Loucy (cell line): ENCODE measurements at regions not wholly inside any gene's neighbourhood (a gene's known extent, or its start where the extent isn't known, plus 50 kb on each side); places are given as distances from the start of the nearest gene placed in this dataset.
A peak's percentile ranks its signal among the peaks of the same experiment; 100 is the strongest.

Experiments
- H2AFZ ChIP-seq: fragments of 200-600 bp; sonication (generic); 2 replicates; pipeline ENCODE4 v1.6.0; 2016; ENCODE audit warnings: antibody characterized with exemption, mild to moderate bottlenecking, low read length, moderate library complexity
- H3F3A ChIP-seq: fragments of 200-600 bp; 2 replicates; pipeline ENCODE4 v1.6.0; 2016; ENCODE audit warnings: antibody characterized with exemption, low read depth, mild to moderate bottlenecking
- H3K27me3 ChIP-seq: fragments of 200-600 bp; sonication (generic); 2 replicates; pipeline ENCODE4 v1.6.1; 2014; ENCODE audit warnings: low read length, mild to moderate bottlenecking; ENCODE audit not compliant: insufficient read depth, poor library complexity, severe bottlenecking
- H3K36me3 ChIP-seq: fragments of 200-600 bp; sonication (generic); 2 replicates; pipeline ENCODE4 v1.6.1; 2016; ENCODE audit warnings: low read length; ENCODE audit not compliant: insufficient read depth
- H3K4me1 ChIP-seq: fragments of 200-600 bp; sonication (generic); 2 replicates; pipeline ENCODE4 v1.5.1; 2014; ENCODE audit warnings: low read length, mild to moderate bottlenecking; ENCODE audit not compliant: insufficient read depth, poor library complexity, severe bottlenecking
- H3K4me2 ChIP-seq: fragments of 200-600 bp; sonication (generic); 2 replicates; pipeline ENCODE4 v1.6.0; 2014; ENCODE audit warnings: antibody characterized with exemption, low read length, low read depth, mild to moderate bottlenecking; ENCODE audit not compliant: poor library complexity, severe bottlenecking
- H3K4me3 ChIP-seq: fragments of 200-600 bp; sonication (generic); 2 replicates; pipeline ENCODE4 v1.5.1; 2014; ENCODE audit warnings: low read length, mild to moderate bottlenecking, mixed read lengths; ENCODE audit not compliant: poor library complexity, severe bottlenecking
- H3K79me2 ChIP-seq: fragments of 200-600 bp; sonication (generic); 2 replicates; pipeline ENCODE4 v1.6.1; 2014; ENCODE audit warnings: low read length; ENCODE audit not compliant: insufficient read depth
- H3K9ac ChIP-seq: fragments of 200-600 bp; sonication (generic); 2 replicates; pipeline ENCODE4 v1.6.0; 2014; ENCODE audit warnings: mild to moderate bottlenecking, low read depth, low read length, moderate library complexity; ENCODE audit not compliant: poor library complexity, severe bottlenecking
- H3K9me2 ChIP-seq: fragments of 200-600 bp; sonication (generic); replicated peaks from 2 replicates; pipeline ENCODE4 v1.6.1; 2016; ENCODE audit warnings: low read depth, low read length, mixed read lengths
- H3K9me3 ChIP-seq: fragments of 200-600 bp; sonication (generic); 2 replicates; pipeline ENCODE4 v1.6.1; 2014; ENCODE audit warnings: mild to moderate bottlenecking, antibody characterized with exemption, low read length, low read depth; ENCODE audit not compliant: insufficient read depth
- H4K20me1 ChIP-seq: fragments of 200-600 bp; sonication (generic); 2 replicates; pipeline ENCODE4 v1.6.0; 2014; ENCODE audit warnings: antibody characterized with exemption, low read length, mild to moderate bottlenecking; ENCODE audit not compliant: insufficient read depth, poor library complexity, severe bottlenecking
- CTCF ChIP-seq: fragments of 200-600 bp; sonication (generic); conservative IDR thresholded peaks from 2 replicates; pipeline ENCODE4 v1.5.1; 2014; ENCODE audit warnings: mild to moderate bottlenecking, antibody characterized with exemption, low read length
- EZH2phosphoT487 ChIP-seq: fragments of 200-600 bp; IDR thresholded peaks from 2 replicates; pipeline ENCODE4 v1.6.1; 2018; ENCODE audit warnings: antibody characterized with exemption, mild to moderate bottlenecking, moderate library complexity, borderline replicate concordance

DNA sequence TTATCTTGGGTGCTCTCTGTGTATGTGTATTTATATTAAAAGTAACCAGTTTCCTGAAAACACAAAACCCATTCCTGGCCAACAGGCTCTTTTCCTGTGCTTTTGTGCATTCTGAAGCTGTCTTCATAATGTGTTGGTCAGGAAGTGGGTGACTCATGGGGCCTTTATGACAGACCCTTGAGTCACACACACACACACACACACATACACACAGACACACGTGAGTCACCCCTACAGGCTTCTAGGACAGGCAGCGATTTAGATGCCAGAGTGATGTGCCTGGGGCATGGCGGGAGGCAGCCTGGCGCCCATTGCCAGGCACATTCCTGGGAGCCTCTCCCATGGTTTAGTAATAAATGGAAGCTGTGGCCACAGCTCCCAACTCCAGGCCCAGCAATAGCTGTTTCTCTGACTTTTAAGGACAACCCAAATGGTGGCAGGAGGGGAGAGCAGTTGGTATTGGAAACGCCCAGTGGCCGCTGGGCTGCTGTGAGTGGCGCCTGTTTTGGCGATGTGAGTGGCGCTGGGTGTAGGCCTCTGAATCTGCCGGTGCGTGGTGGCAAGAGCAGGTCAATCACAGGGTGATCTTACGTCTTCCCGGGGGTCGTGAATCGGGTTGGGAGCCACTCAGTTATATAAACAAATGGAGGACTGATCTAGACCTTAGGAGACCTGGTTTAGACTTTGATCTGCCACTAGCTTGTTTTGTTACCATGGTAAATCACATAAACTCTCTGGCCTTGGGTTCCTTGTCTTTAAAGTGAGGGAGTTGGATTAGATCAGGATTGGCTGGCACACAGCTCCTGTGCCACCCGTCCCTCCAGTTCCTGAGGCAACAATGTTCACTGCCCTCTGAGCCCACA, 150.7 kb upstream of the DLX2 start:
- H4K20me1 ChIP-seq: no peaks in the 10 kb centered on the region
- peak overlapping the region; percentile 25 for H3K4me3 ChIP-seq
- peak overlapping the region; percentile 61 for H3K4me2 ChIP-seq
- H3K79me2 ChIP-seq: no peaks in the 10 kb centered on the region
- no peaks in the 10 kb centered on the region for H3K9me3 ChIP-seq
- 0 out of 2 replicates have a peak, but pooled peaks cover 4% of the 10 kb centered on the region for H3F3A ChIP-seq
- no peak overlapping the region for H2AFZ ChIP-seq
- no peaks in the 10 kb centered on the region for H3K36me3 ChIP-seq
- peak overlapping the region; percentile 50 for H3K9ac ChIP-seq
- peaks cover 58% of the 10 kb centered on the region for H3K4me1 ChIP-seq
- H3K9me2 ChIP-seq: no peaks in the 10 kb centered on the region
- TF ChIP-seq CTCF (no peak), EZH2phosphoT487 (no peak)
- no peaks in the 10 kb centered on the region for H3K27me3 ChIP-seq

- Histone ChIP-seq H3K9me2 (no peaks in the 10 kb centered on the region), H3K27me3 (no peaks in the 10 kb centered on the region), H3K9ac (no peak overlapping the region), H3K36me3 (no peaks in the 10 kb centered on the region), H2AFZ (no peak overlapping the region), H3K9me3 (no peaks in the 10 kb centered on the region), H3K4me2 (no peak overlapping the region), H3K4me1 (peaks cover 26% of the 10 kb centered on the region), H4K20me1 (no peaks in the 10 kb centered on the region), H3K79me2 (no peaks in the 10 kb centered on the region), H3K4me3 (no peak overlapping the region), H3F3A (0 out of 2 replicates have a peak, but pooled peaks cover 4% of the 10 kb centered on the region)
- TF ChIP-seq CTCF: no peak
- no peak for TF ChIP-seq EZH2phosphoT487
Observed at GRCh38 chr2:172256886-172257285, 154.2 kb upstream of the DLX2 start.

- H3K4me3 ChIP-seq: no peak overlapping the region
- H3K36me3 ChIP-seq: no peaks in the 10 kb centered on the region
- H3K9ac ChIP-seq: no peak overlapping the region
- no peaks in the 10 kb centered on the region for H3K79me2 ChIP-seq
- H3K9me3 ChIP-seq: no peaks in the 10 kb centered on the region
- TF ChIP-seq CTCF (no peak), EZH2phosphoT487 (no peak)
- H3K4me2 ChIP-seq: no peak overlapping the region
- H4K20me1 ChIP-seq: no peaks in the 10 kb centered on the region
- no peaks in the 10 kb centered on the region for H3F3A ChIP-seq
- no peak overlapping the region for H2AFZ ChIP-seq
- H3K9me2 ChIP-seq: no peaks in the 10 kb centered on the region
- no peaks in the 10 kb centered on the region for H3K4me1 ChIP-seq
- H3K27me3 ChIP-seq: no peaks in the 10 kb centered on the region
Observed at GRCh38 chr2:172259827-172260226, 157.1 kb upstream of the DLX2 start.
